22Rv1 (cell line): ENCODE measurements at regions not wholly inside any gene's neighbourhood (a gene's known extent, or its start where the extent isn't known, plus 50 kb on each side); places are given as distances from the start of the nearest gene placed in this dataset.

Experiments used
- H3K27ac ChIP-seq: fragments of 450-650 bp; 2 replicates; pipeline ENCODE4 v1.5.1; 2017
- CTCF ChIP-seq: fragments of 450-650 bp; IDR thresholded peaks from 2 replicates; pipeline ENCODE4 v1.5.1; 2017; ENCODE audit warnings: mild to moderate bottlenecking
- ZFX ChIP-seq: fragments of 450-650 bp; IDR thresholded peaks from 2 replicates; pipeline ENCODE4 v1.6.1; 2017; ENCODE audit warnings: antibody characterized with exemption, borderline replicate concordance

GRCh38 chr9:28079677-28080076, 506.4 kb upstream of the C9orf72 start:
- TF ChIP-seq CTCF (no peak), ZFX (no peak)

GRCh38 chr9:28082671-28083070, 509.4 kb upstream of the C9orf72 start:
- H3K27ac ChIP-seq = no peak overlapping the region
- TF ChIP-seq ZFX = no peak
- TF ChIP-seq CTCF = no peak

More at GRCh38 chr9:28079677-28080076, 506.4 kb upstream of the C9orf72 start:
- no peak overlapping the region for H3K27ac ChIP-seq

GRCh38 chr9:28086881-28087280, 513.6 kb upstream of the C9orf72 start:
- TF ChIP-seq ZFX (no peak), CTCF (no peak)
- no peak overlapping the region for H3K27ac ChIP-seq

DNA sequence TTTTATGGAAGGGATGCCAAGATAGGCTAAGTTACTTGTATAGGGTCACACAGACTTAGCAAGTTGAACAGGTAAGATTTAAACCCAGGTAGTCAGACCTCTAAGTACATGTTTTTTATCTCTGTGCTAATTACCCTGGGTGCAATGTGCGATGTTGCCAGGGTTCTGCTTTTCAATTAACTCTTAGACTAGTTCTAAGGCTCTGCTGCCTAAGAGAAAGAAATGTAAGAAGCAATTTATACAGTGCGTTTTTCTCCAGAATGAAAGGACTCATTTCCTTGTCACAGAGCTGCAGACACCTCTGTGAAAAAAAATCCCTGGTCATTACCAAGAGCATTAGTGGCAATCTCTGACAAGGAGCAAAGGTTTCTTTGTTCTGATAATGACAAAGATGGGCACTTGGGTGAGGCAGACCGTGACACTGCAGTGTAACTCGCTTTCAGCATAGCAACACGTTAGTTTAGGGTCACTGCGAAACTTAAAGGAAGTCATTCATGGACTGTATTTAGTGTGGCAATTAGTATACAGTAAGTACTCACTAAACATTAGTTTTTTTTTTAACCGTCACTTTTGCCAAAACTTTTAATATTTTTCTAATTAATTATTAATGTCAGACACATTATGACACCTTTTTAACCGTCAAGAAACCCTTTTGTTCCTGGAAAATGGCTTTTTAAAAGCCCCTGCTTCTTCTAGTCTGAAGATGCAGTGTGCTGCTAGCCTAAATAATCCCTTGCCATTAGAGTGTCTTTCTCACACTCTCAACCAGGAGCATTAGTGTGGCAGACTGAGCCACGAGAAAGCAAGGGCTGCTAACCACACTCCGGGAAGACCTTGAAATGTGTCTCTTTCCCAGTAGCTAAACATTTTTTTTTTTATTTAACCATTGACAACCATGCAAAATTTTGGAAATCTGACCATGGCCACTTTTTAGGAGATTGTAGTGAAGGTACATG, 520.0 kb upstream of the C9orf72 start:
- TF ChIP-seq ZFX (no peak), CTCF (no peak)
- H3K27ac ChIP-seq = no peak overlapping the region

DNA sequence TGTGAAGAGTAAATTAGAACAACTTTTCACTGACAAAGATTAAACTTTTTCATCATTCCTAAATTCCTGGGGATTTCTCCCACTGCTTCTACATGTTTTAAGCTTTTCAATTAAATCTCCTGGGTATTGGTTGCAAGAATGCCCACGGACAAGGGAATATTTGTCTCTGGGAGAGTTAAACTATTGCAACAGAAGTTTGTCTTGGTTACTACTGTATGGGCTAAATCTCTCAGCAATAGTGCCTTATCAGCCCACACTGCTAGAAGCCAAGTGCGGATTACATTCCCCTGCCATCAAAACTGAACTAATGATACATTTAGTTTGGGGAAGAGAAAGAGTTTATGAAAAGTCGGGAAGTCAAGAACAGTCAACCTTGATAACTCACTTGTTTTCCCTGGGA, 528.2 kb upstream of the C9orf72 start:
- TF ChIP-seq CTCF (no peak), ZFX (no peak)
- no peak overlapping the region for H3K27ac ChIP-seq

- no peak overlapping the region for H3K27ac ChIP-seq
- TF ChIP-seq CTCF (no peak), ZFX (no peak)
Measured at GRCh38 chr9:28105001-28105400, 531.7 kb upstream of the C9orf72 start.

GRCh38 chr9:28120184-28120583, 546.9 kb upstream of the C9orf72 start:
- TF ChIP-seq CTCF (no peak), ZFX (no peak)
- no peak overlapping the region for H3K27ac ChIP-seq
